IMR-90 (cell line): ENCODE measurements at regions not wholly inside any gene's neighbourhood (a gene's known extent, or its start where the extent isn't known, plus 50 kb on each side); places are given as distances from the start of the nearest gene placed in this dataset.

Experiments used
- ATAC-seq: fragments of 200-7000 bp; cut with Tn5 transposase; 2 replicates; pipeline ENCODE4 v1.9.1; 2020; ENCODE audit warnings: low read depth, mild to moderate bottlenecking, moderate library complexity
- BruUV-seq: library from RNA; stranded (reverse); fragments of 400-500 nt; replicated peaks from 2 replicates; lab custom pipeline; 2021; lab: Mats Ljungman, UMichigan
- CTCF ChIA-PET: fragments of 300-600 bp; formaldehyde crosslinking; extraction: SDS; loops from one replicate; lab custom pipeline; 2021; ENCODE audit warnings: antibody characterized with exemption; lab: Yijun Ruan, JAX
- POLR2A ChIA-PET: fragments of 300-600 bp; sonication (Branson Sonifier 250); formaldehyde crosslinking; loops from one replicate; lab custom pipeline; 2022; ENCODE audit warnings: antibody characterized with exemption; ENCODE audit not compliant: unreplicated experiment; lab: Charles Lee
- DNase-seq: peaks from one replicate; pipeline ENCODE4 v3.0.0; 2013
- H2AFZ ChIP-seq: replicated peaks from 2 replicates; pipeline ENCODE3; 2013; ENCODE audit warnings: low read length, mild to moderate bottlenecking; ENCODE audit not compliant: poor library complexity
- H2AK5ac ChIP-seq: 2 replicates; pipeline ENCODE4 v1.6.1; 2013; ENCODE audit warnings: low read depth, low read length, inconsistent platforms
- H2AK9ac ChIP-seq: replicated peaks from 2 replicates; pipeline ENCODE3; 2013; ENCODE audit warnings: mild to moderate bottlenecking, low read depth, low read length, moderate library complexity; ENCODE audit not compliant: poor library complexity
- H2BK120ac ChIP-seq: 2 replicates; pipeline ENCODE4 v1.6.1; 2013; ENCODE audit warnings: low read depth, low read length, inconsistent platforms
- H2BK15ac ChIP-seq: 3 replicates; pipeline ENCODE4 v1.6.1; 2013; ENCODE audit warnings: low read depth, low read length, inconsistent platforms
- H2BK20ac ChIP-seq: 2 replicates; pipeline ENCODE4 v1.6.1; 2013; ENCODE audit warnings: low read depth, mild to moderate bottlenecking, inconsistent platforms, low read length, moderate library complexity
- H2BK5ac ChIP-seq: 2 replicates; pipeline ENCODE4 v1.6.1; 2013; ENCODE audit warnings: mild to moderate bottlenecking, low read depth, low read length, inconsistent platforms; ENCODE audit not compliant: poor library complexity, severe bottlenecking
- H3K14ac ChIP-seq: replicated peaks from 2 replicates; pipeline ENCODE4 v1.6.1; 2013; ENCODE audit warnings: low read depth, low read length, inconsistent platforms
- H3K18ac ChIP-seq: 2 replicates; pipeline ENCODE4 v1.6.1; 2013; ENCODE audit warnings: low read depth, low read length, control low read depth
- H3K23ac ChIP-seq: 2 replicates; pipeline ENCODE4 v1.6.1; 2013; ENCODE audit warnings: low read depth, low read length, inconsistent platforms
- H3K27ac ChIP-seq: 2 replicates; pipeline ENCODE4 v1.5.1; 2013; ENCODE audit warnings: mild to moderate bottlenecking, control low read depth, low read length; ENCODE audit not compliant: insufficient read depth
- H3K27me3 ChIP-seq: 2 replicates; pipeline ENCODE4 v1.6.1; 2013; ENCODE audit warnings: low read length; ENCODE audit not compliant: control insufficient read depth, insufficient read depth
- H3K36me3 ChIP-seq: 2 replicates; pipeline ENCODE4 v1.6.1; 2013; ENCODE audit warnings: low read length, mixed read lengths; ENCODE audit not compliant: control insufficient read depth, insufficient read depth
- H3K4ac ChIP-seq: 2 replicates; pipeline ENCODE4 v1.6.1; 2013; ENCODE audit warnings: low read depth, low read length, inconsistent platforms
- H3K4me1 ChIP-seq: 2 replicates; pipeline ENCODE4 v1.6.1; 2013; ENCODE audit warnings: low read length, mixed read lengths; ENCODE audit not compliant: control insufficient read depth, insufficient read depth
- H3K4me2 ChIP-seq: 2 replicates; pipeline ENCODE4 v1.6.1; 2013; ENCODE audit warnings: low read depth, mild to moderate bottlenecking, control low read depth, low read length, moderate library complexity
- H3K4me3 ChIP-seq: 2 replicates; pipeline ENCODE4 v1.5.1; 2013; ENCODE audit warnings: low read depth, mild to moderate bottlenecking, control low read depth, low read length, moderate library complexity; ENCODE audit not compliant: insufficient read depth
- H3K56ac ChIP-seq: 2 replicates; pipeline ENCODE4 v1.6.1; 2013; ENCODE audit warnings: low read length, inconsistent platforms; ENCODE audit not compliant: insufficient read depth; ENCODE audit errors: extremely low read depth
- H3K79me1 ChIP-seq, 2 experiments: 2 replicates each; pipeline ENCODE4 v1.6.1; 2013; ENCODE audit warnings: low read length in 2 of 2, inconsistent platforms in 1 of 2, low read depth in 1 of 2
- H3K9ac ChIP-seq: 2 replicates; pipeline ENCODE4 v1.6.1; 2013; ENCODE audit warnings: low read depth, low read length, control low read depth
- H3K9me1 ChIP-seq: 2 replicates; pipeline ENCODE4 v1.6.1; 2013; ENCODE audit warnings: low read length, inconsistent platforms; ENCODE audit not compliant: insufficient read depth
- H3K9me3 ChIP-seq: 2 replicates; pipeline ENCODE4 v1.6.1; 2013; ENCODE audit warnings: low read length; ENCODE audit not compliant: control insufficient read depth, insufficient read depth
- H4K20me1 ChIP-seq: 2 replicates; pipeline ENCODE4 v1.6.1; 2013; ENCODE audit warnings: low read length, inconsistent platforms; ENCODE audit not compliant: insufficient read depth
- H4K5ac ChIP-seq: 2 replicates; pipeline ENCODE4 v1.6.1; 2013; ENCODE audit warnings: mild to moderate bottlenecking, low read depth, low read length, control low read depth
- H4K8ac ChIP-seq, 2 experiments: 2 replicates each; pipeline ENCODE4 v1.6.1; 2013; ENCODE audit warnings: low read depth in 2 of 2, low read length in 2 of 2, control low read depth in 1 of 2, inconsistent platforms in 1 of 2
- H4K91ac ChIP-seq: 2 replicates; pipeline ENCODE4 v1.6.1; 2013; ENCODE audit warnings: low read depth, low read length, inconsistent platforms; ENCODE audit not compliant: insufficient read depth
- BHLHE40 ChIP-seq: fragments of 150-350 bp; IDR thresholded peaks from 2 replicates; pipeline ENCODE4 v1.6.1; 2016; ENCODE audit warnings: mild to moderate bottlenecking, low read depth, low read length
- CEBPB ChIP-seq: IDR thresholded peaks from 2 replicates; pipeline ENCODE4 v1.6.1; 2012; ENCODE audit warnings: low read depth, low read length, improper control_type of control experiment
- CHD1 ChIP-seq: IDR thresholded peaks from 2 replicates; pipeline ENCODE4 v1.6.1; 2012; ENCODE audit warnings: low read depth, low read length, improper control_type of control experiment
- CTCF ChIP-seq: conservative IDR thresholded peaks from 2 replicates; pipeline ENCODE4 v1.5.1; 2012; ENCODE audit warnings: mild to moderate bottlenecking, low read depth, low read length, improper control_type of control experiment
- ELK1 ChIP-seq: fragments of 150-350 bp; IDR thresholded peaks from 2 replicates; pipeline ENCODE4 v1.6.1; 2016; ENCODE audit warnings: low read depth, mild to moderate bottlenecking, low read length, moderate library complexity, borderline replicate concordance
- FOS ChIP-seq: fragments of 150-350 bp; IDR thresholded peaks from 2 replicates; pipeline ENCODE4 v1.6.1; 2016; ENCODE audit warnings: low read depth, low read length
- MAFK ChIP-seq: IDR thresholded peaks from 2 replicates; pipeline ENCODE4 v1.6.1; 2012; ENCODE audit warnings: low read depth, low read length, improper control_type of control experiment
- MAZ ChIP-seq: IDR thresholded peaks from 2 replicates; pipeline ENCODE4 v1.6.1; 2012; ENCODE audit warnings: low read depth, mild to moderate bottlenecking, low read length, improper control_type of control experiment, moderate library complexity, borderline replicate concordance
- MXI1 ChIP-seq: IDR thresholded peaks from 2 replicates; pipeline ENCODE4 v1.6.1; 2012; ENCODE audit warnings: low read depth, mild to moderate bottlenecking, low read length, moderate library complexity, borderline replicate concordance
- NFE2L2 ChIP-seq: fragments of 150-350 bp; IDR thresholded peaks from 2 replicates; pipeline ENCODE4 v1.6.1; 2016; ENCODE audit warnings: low read depth, mild to moderate bottlenecking, low read length
- POLR2A ChIP-seq: IDR thresholded peaks from 2 replicates; pipeline ENCODE4 v1.6.1; 2012; ENCODE audit warnings: mild to moderate bottlenecking, low read depth, low read length
- RAD21 ChIP-seq: IDR thresholded peaks from 2 replicates; pipeline ENCODE4 v1.6.1; 2012; ENCODE audit warnings: low read length, improper control_type of control experiment
- RCOR1 ChIP-seq: IDR thresholded peaks from 2 replicates; pipeline ENCODE4 v1.6.1; 2012; ENCODE audit warnings: mild to moderate bottlenecking, low read length, improper control_type of control experiment; ENCODE audit not compliant: insufficient replicate concordance
- RFX5 ChIP-seq: IDR thresholded peaks from 2 replicates; pipeline ENCODE4 v1.8.0; 2012; ENCODE audit warnings: low read depth, mild to moderate bottlenecking, low read length, moderate library complexity
- SMC3 ChIP-seq: fragments of 150-350 bp; IDR thresholded peaks from 2 replicates; pipeline ENCODE4 v1.6.1; 2016; ENCODE audit warnings: low read depth, mild to moderate bottlenecking, antibody characterized with exemption, low read length, moderate library complexity
- USF2 ChIP-seq: fragments of 150-350 bp; IDR thresholded peaks from 2 replicates; pipeline ENCODE4 v1.6.1; 2017; ENCODE audit warnings: mild to moderate bottlenecking, antibody characterized with exemption, low read length, low read depth
- WGBS, 2 experiments: methylation state at CpG; one replicate each; pipeline versions ENCODE4 v1.1.5 to v1.1.7; 2013; ENCODE audit warnings: missing lambda C conversion rate in 2 of 2; ENCODE audit not compliant: insufficient read length in 1 of 2; ENCODE audit errors: extremely low coverage in 2 of 2; 5-methylcytosine and 5-hydroxymethylcytosine counted together
- dilution Hi-C: fragments of 300-500 bp; cut with HindIII; formaldehyde crosslinking; loops from one replicate; pipeline ENCODE4 v1.14.3; 2018; ENCODE audit warnings: low sequenced_read_pairs; ENCODE audit not compliant: unreplicated experiment
- in situ Hi-C: fragments of 300-500 bp; cut with MboI; formaldehyde crosslinking; loops from 3 replicates; pipeline ENCODE4 v1.14.3; 2019; ENCODE audit warnings: low sequenced_read_pairs, inconsistent platforms, mixed read lengths
- intact Hi-C: fragments of 100-400 bp; cut with micrococcal nuclease; formaldehyde crosslinking; loops from 2 replicates; pipeline ENCODE4 v1.10.0; 2022

GRCh38 chr6:140669321-140669720 lies 1294.9 kb upstream of the CITED2 start:
- intact Hi-C loops: no loop called here
- Histone ChIP-seq H3K56ac (no peak overlapping the region), H3K23ac (no peak overlapping the region), H3K27ac (no peak overlapping the region), H2BK120ac (peak overlapping the region; percentile 54), H3K4me3 (no peak overlapping the region), H3K14ac (no peak overlapping the region), H3K9me1 (no peaks in the 10 kb centered on the region), H3K9me3 (no peaks in the 10 kb centered on the region), H4K5ac (no peak overlapping the region; the same call in 1 of the 2 replicates), H4K20me1 (no peaks in the 10 kb centered on the region), H2BK20ac (peak overlapping the region; percentile 2; the same call in 1 of the 2 replicates), H3K4ac (no peak overlapping the region; the same call in 1 of the 2 replicates), H3K9ac (no peak overlapping the region), H3K4me1 (no peaks in the 10 kb centered on the region; the same call in 1 of the 2 replicates), H2AK5ac (no peak overlapping the region), H2AK9ac (no peak overlapping the region), H2BK5ac (peak overlapping the region; percentile 21), H4K8ac (peak overlapping the region in 1 of 2 experiments; percentile 57; a peak in 1 of 4 replicates), H3K18ac (peak overlapping the region; percentile 2; the same call in 1 of the 2 replicates), H4K91ac (peak overlapping the region; percentile 8; the same call in 1 of the 2 replicates), H3K36me3 (no peaks in the 10 kb centered on the region), H3K4me2 (no peak overlapping the region), H2BK15ac (peak overlapping the region; percentile 38; the same call in 1 of the 3 replicates), H2AFZ (no peak overlapping the region), H3K79me1 (no peaks in the 10 kb centered on the region), H3K27me3 (no peaks in the 10 kb centered on the region)
- ATAC-seq (no peak), DNase-seq (peak; percentile 40)
- WGBS, 2 experiments: no CpG with 5 or more reads among the region's 3 CpGs
- ChIA-PET POLR2A (no interaction called here), CTCF (interaction anchor here (1.7 kb wide), 1 partner anchor 9 kb away, joined by 5 read pairs; no protein-coding TSS in a partner anchor)
- TF ChIP-seq BHLHE40: no peak
- TF ChIP-seq RAD21: no peak
- no peak for TF ChIP-seq RFX5
- TF ChIP-seq USF2: no peak
- TF ChIP-seq POLR2A: no peak
- TF ChIP-seq SMC3: no peak
- no peak for TF ChIP-seq RCOR1
- no peak for TF ChIP-seq FOS
- no peak for TF ChIP-seq MAFK
- no peak for TF ChIP-seq CEBPB
- TF ChIP-seq ELK1: no peak
- no peak for TF ChIP-seq CTCF
- TF ChIP-seq MAZ: no peak
- TF ChIP-seq CHD1: no peak
- TF ChIP-seq NFE2L2: no peak
- TF ChIP-seq MXI1: no peak
- in situ Hi-C loops: no loop called here
- dilution Hi-C loops: no loop called here
- BruUV-seq: no TSS peak
